ENCODE measurements at regions not wholly inside any gene's neighbourhood (a gene's known extent, or its start where the extent isn't known, plus 50 kb on each side); places are given as distances from the start of the nearest gene placed in this dataset.

DNA sequence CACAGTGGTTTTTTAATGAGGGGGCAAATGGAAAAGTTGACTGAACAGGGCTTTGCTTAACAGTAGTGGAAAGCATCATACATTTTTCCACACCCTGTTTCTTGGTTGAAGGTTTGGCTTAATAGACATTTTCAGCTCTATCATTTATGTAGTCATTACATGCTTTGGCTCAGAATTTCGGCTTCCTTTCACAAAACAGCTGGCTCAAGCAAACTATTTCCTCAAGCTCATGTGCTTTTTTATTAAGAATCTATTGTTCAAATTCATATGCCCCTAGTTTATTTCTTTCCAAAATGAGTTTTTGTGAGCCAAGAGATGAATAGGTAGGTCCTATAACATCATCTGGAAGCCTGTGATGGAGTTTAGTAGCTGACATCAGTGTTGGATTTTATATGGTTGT lies 113.8 kb downstream of the SLITRK6 start:
- no peaks in the 10 kb centered on the region for H3K27me3 ChIP-seq
- H3K27ac ChIP-seq = no peak overlapping the region
- TF ChIP-seq POLR2AphosphoS5 (IDR thresholded peaks at IDR 0.05) = no peak
- TF ChIP-seq EP300 (IDR thresholded peaks at IDR 0.05; ENCODE audit: low read depth) = no peak
- no peak for TF ChIP-seq POLR2A (IDR thresholded peaks at IDR 0.05)
- TF ChIP-seq, protein P1, sequence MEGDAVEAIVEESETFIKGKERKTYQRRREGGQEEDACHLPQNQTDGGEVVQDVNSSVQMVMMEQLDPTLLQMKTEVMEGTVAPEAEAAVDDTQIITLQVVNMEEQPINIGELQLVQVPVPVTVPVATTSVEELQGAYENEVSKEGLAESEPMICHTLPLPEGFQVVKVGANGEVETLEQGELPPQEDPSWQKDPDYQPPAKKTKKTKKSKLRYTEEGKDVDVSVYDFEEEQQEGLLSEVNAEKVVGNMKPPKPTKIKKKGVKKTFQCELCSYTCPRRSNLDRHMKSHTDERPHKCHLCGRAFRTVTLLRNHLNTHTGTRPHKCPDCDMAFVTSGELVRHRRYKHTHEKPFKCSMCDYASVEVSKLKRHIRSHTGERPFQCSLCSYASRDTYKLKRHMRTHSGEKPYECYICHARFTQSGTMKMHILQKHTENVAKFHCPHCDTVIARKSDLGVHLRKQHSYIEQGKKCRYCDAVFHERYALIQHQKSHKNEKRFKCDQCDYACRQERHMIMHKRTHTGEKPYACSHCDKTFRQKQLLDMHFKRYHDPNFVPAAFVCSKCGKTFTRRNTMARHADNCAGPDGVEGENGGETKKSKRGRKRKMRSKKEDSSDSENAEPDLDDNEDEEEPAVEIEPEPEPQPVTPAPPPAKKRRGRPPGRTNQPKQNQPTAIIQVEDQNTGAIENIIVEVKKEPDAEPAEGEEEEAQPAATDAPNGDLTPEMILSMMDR (IDR thresholded peaks at IDR 0.05) = no peak
- H3K9me3 ChIP-seq = no peaks in the 10 kb centered on the region
- no peaks in the 10 kb centered on the region for H3K36me3 ChIP-seq
- no peak overlapping the region for H3K4me3 ChIP-seq
- intact Hi-C loops (cut with DNase I; ENCODE audit: low total_unique reads) (loop anchor here (5.0 kb wide), 1 partner anchor 762 kb away; no protein-coding TSS in a partner anchor), in situ Hi-C loops (cut with MboI; ENCODE audit: low pct_ligation_motif_present in 1 of 4, low pct_unique_long_range_greater_than_20kb in 1 of 4, low sequenced_read_pairs in 3 of 4) (no loop called here)
- DNase-seq = no peak
- H3K4me1 ChIP-seq = no peaks in the 10 kb centered on the region
- 71% methylated on average over 1 of the region's 1 CpG; no CpG with 5 or more reads in 1 of the 2 donors for WGBS, 2 donors (ENCODE audit: low coverage in 1 of 2)

DNA sequence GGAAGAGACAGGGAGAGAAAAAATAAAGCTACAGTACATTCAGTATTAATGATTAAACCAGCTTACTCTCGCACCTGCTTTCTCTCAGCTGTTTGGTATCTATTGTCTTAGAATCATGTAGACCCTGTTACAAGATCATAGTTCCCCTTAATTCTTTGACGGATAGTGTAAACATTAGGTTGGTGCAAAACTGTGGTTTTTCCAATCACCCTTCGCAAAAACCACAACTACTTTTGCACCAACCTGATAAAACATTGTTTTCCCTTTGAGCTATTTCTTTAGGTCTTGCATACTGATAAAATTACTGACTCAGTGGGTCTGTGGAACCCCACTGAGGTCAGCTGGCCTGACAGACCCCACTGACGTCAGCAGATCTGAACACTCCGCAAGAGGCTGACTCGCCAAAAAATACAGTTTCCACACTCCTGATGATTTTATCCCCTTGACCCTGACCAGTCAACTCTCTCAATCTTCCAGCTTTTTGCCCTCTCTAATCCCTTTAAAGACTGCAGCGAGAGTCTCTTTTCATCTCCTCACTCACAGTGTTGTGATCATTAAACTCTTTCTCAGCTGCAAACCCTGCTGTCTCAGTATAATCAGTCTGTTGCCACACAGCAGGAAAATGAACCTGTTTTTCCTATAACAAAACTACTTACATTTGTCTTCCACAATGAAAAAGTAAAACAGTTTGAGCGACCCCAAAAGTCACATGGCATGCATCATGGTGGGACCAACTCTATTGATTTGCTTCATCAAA lies 123.9 kb downstream of the SLITRK6 start:
- WGBS, 2 donors (ENCODE audit: low coverage in 1 of 2) = 77 to 81% methylated on average over 7 to 8 of the region's 8 CpGs

DNA sequence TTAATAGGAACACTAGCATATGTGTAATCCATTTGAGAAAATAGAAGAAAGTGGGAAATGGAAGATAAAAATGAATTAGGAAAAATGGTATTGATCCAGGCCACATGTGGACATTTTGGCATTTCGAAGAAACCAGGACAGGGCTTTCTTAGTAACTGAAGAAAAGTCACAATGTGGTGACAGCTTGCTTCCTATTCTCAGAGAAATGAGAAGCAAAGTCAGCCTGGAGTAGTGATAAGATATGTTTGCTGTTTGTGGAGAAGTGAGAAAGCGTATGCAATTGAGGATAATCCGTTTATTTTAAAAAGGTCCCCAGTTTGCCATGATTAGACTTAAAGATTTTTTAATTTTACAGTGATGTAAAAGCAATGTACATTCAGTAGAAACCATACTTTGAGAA lies 127.9 kb downstream of the SLITRK6 start:
- TF ChIP-seq POLR2A (IDR thresholded peaks at IDR 0.05) (no peak), EP300 (IDR thresholded peaks at IDR 0.05; ENCODE audit: low read depth) (no peak), POLR2AphosphoS5 (IDR thresholded peaks at IDR 0.05) (no peak)
- TF ChIP-seq, protein P1 (IDR thresholded peaks at IDR 0.05) = no peak
- Histone ChIP-seq H3K27me3 (no peaks in the 10 kb centered on the region), H3K4me3 (no peak overlapping the region), H3K36me3 (no peaks in the 10 kb centered on the region), H3K4me1 (no peaks in the 10 kb centered on the region), H3K9me3 (peaks cover 1 to 11% of the 10 kb centered on the region in 2 donors), H3K27ac (no peak overlapping the region)
- in situ Hi-C loops (cut with MboI; ENCODE audit: low pct_ligation_motif_present in 1 of 4, low pct_unique_long_range_greater_than_20kb in 1 of 4, low sequenced_read_pairs in 3 of 4) (no loop called here), intact Hi-C loops (cut with DNase I; ENCODE audit: low total_unique reads) (no loop called here)
- WGBS, 2 donors (ENCODE audit: low coverage in 1 of 2) = 83 to 86% methylated on average over 3 of the region's 3 CpGs
- no peak for DNase-seq

More for the DNA sequence above, 123.9 kb downstream of the SLITRK6 start:
- Histone ChIP-seq H3K4me1 (no peaks in the 10 kb centered on the region), H3K27me3 (no peaks in the 10 kb centered on the region), H3K36me3 (no peaks in the 10 kb centered on the region), H3K9me3 (peaks cover 2 to 11% of the 10 kb centered on the region in 2 donors), H3K4me3 (no peak overlapping the region), H3K27ac (no peak overlapping the region)
- in situ Hi-C loops (cut with MboI; ENCODE audit: low pct_ligation_motif_present in 1 of 4, low pct_unique_long_range_greater_than_20kb in 1 of 4, low sequenced_read_pairs in 3 of 4) = no loop called here
- TF ChIP-seq, protein P1 (IDR thresholded peaks at IDR 0.05) = no peak
- no peak for TF ChIP-seq POLR2A (IDR thresholded peaks at IDR 0.05)
- intact Hi-C loops (cut with DNase I; ENCODE audit: low total_unique reads) = no loop called here
- no peak for DNase-seq

DNA sequence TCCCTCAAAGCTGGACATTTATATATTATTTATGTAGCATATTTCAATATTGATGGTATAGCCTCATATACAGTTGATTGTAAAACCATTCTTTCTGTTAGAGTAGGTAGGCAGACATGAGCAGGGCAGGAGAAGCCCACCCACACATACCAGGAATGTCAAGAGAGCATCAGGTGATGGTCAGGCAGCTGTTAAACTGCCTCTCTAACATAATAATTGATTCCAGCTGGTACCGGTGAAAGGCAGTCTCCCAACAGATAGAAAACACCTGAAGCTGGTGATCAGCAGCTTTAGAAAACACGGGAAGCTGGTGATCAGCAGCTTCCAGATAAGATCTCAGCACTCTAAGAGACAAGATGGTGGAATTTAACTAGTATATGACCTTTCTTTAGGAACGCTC lies 132.9 kb downstream of the SLITRK6 start:
- intact Hi-C loops (cut with DNase I; ENCODE audit: low total_unique reads) = no loop called here
- Histone ChIP-seq H3K9me3 (no peaks in the 10 kb centered on the region), H3K27me3 (no peaks in the 10 kb centered on the region), H3K27ac (no peak overlapping the region), H3K4me1 (no peaks in the 10 kb centered on the region), H3K36me3 (no peaks in the 10 kb centered on the region), H3K4me3 (no peak overlapping the region)
- TF ChIP-seq, protein P1 (IDR thresholded peaks at IDR 0.05) = no peak
- no peak for TF ChIP-seq POLR2A (IDR thresholded peaks at IDR 0.05)
- no peak for TF ChIP-seq EP300 (IDR thresholded peaks at IDR 0.05; ENCODE audit: low read depth)
- TF ChIP-seq POLR2AphosphoS5 (IDR thresholded peaks at IDR 0.05) = no peak
- in situ Hi-C loops (cut with MboI; ENCODE audit: low pct_ligation_motif_present in 1 of 4, low pct_unique_long_range_greater_than_20kb in 1 of 4, low sequenced_read_pairs in 3 of 4) = no loop called here
- no peak for DNase-seq
- 50 to 59% methylated on average over 2 to 3 of the region's 3 CpGs for WGBS, 2 donors (ENCODE audit: low coverage in 1 of 2)
